HCEC 1CT (cell line): ENCODE measurements at regions not wholly inside any gene's neighbourhood (a gene's known extent, or its start where the extent isn't known, plus 50 kb on each side); places are given as distances from the start of the nearest gene placed in this dataset.

Source experiments
- DNase-seq: peaks from one replicate; pipeline ENCODE4 v3.0.0-alpha.2; 2017

GRCh38 chr3:83076041-83076440, 1314.6 kb upstream of the GBE1 start:
- no peak for DNase-seq

GRCh38 chr3:83074485-83074884, 1313.0 kb upstream of the GBE1 start:
- DNase-seq: no peak

- DNase-seq: no peak
Measured at GRCh38 chr3:83065851-83066460, 1304.5 kb upstream of the GBE1 start.

- no peak for DNase-seq
Measured at GRCh38 chr3:83063446-83063845, 1302.0 kb upstream of the GBE1 start.

- DNase-seq: no peak
Measured at GRCh38 chr3:83048556-83048955, 1287.1 kb upstream of the GBE1 start.

- DNase-seq: no peak
Measured at GRCh38 chr3:83039422-83039821, 1278.0 kb upstream of the GBE1 start.

- DNase-seq: no peak
Measured at GRCh38 chr3:83035704-83036010, 1274.2 kb upstream of the GBE1 start.

GRCh38 chr3:83034806-83035703, 1273.6 kb upstream of the GBE1 start:
- no peak for DNase-seq

- no peak for DNase-seq
Measured at GRCh38 chr3:83033133-83033532, 1271.7 kb upstream of the GBE1 start.

- DNase-seq: no peak
Measured at GRCh38 chr3:83023086-83023485, 1261.6 kb upstream of the GBE1 start.

GRCh38 chr3:83011481-83011880, 1250.0 kb upstream of the GBE1 start:
- no peak for DNase-seq

GRCh38 chr3:83003917-83004316, 1242.5 kb upstream of the GBE1 start:
- DNase-seq: no peak

GRCh38 chr3:83002869-83003445, 1241.5 kb upstream of the GBE1 start:
- DNase-seq: no peak

GRCh38 chr3:82999777-83000176, 1238.3 kb upstream of the GBE1 start:
- DNase-seq: no peak

- DNase-seq: no peak
Measured at GRCh38 chr3:82978368-82978767, 1216.9 kb upstream of the GBE1 start.

- no peak for DNase-seq
Measured at GRCh38 chr3:82977871-82978270, 1216.4 kb upstream of the GBE1 start.

- DNase-seq: no peak
Measured at GRCh38 chr3:82973791-82974190, 1212.3 kb upstream of the GBE1 start.

- DNase-seq: no peak
Measured at GRCh38 chr3:82960379-82960778, 1198.9 kb upstream of the GBE1 start.

GRCh38 chr3:82957696-82958095, 1196.3 kb upstream of the GBE1 start:
- DNase-seq: no peak

GRCh38 chr3:82957079-82957478, 1195.6 kb upstream of the GBE1 start:
- no peak for DNase-seq

- DNase-seq: no peak
Measured at GRCh38 chr3:82954486-82954885, 1193.0 kb upstream of the GBE1 start.

- no peak for DNase-seq
Measured at GRCh38 chr3:82942041-82942440, 1180.6 kb upstream of the GBE1 start.

GRCh38 chr3:82940124-82940523, 1178.7 kb upstream of the GBE1 start:
- DNase-seq: no peak

GRCh38 chr3:82939491-82940097, 1178.1 kb upstream of the GBE1 start:
- no peak for DNase-seq
